A673 (cell line): ENCODE measurements at regions not wholly inside any gene's neighbourhood (a gene's known extent, or its start where the extent isn't known, plus 50 kb on each side); places are given as distances from the start of the nearest gene placed in this dataset.

Source experiments
- CTCF ChIP-seq: fragments of 300-800, 200-600 bp; sonication (generic); conservative IDR thresholded peaks from 2 replicates; pipeline ENCODE4 v1.5.1; 2017; ENCODE audit warnings: low read depth, mild to moderate bottlenecking, antibody characterized with exemption, low read length, moderate library complexity, mixed read lengths
- EZH2 ChIP-seq: fragments of 200-600 bp; sonication (generic); IDR thresholded peaks from 2 replicates; pipeline ENCODE4 v1.6.1; 2017; ENCODE audit warnings: borderline replicate concordance, low read depth, mild to moderate bottlenecking, mixed read lengths, antibody characterized with exemption, low read length; ENCODE audit not compliant: poor library complexity, severe bottlenecking

- TF ChIP-seq CTCF = no peak
- no peak for TF ChIP-seq EZH2
Measured at GRCh38 chr3:78235841-78236240, 1195.9 kb downstream of the ROBO2 start.
